ENCODE measurements at regions not wholly inside any gene's neighbourhood (a gene's known extent, or its start where the extent isn't known, plus 50 kb on each side); places are given as distances from the start of the nearest gene placed in this dataset.

GRCh38 chr13:80830431-80830830 lies 489.5 kb upstream of the SPRY2 start:
- no peak for TF ChIP-seq CTCF (IDR thresholded peaks at IDR 0.05; ENCODE audit: insufficient read depth, low read length)
- no peak for TF ChIP-seq POLR2AphosphoS5 (IDR thresholded peaks at IDR 0.05; ENCODE audit: low read depth)
- TF ChIP-seq, protein P1, sequence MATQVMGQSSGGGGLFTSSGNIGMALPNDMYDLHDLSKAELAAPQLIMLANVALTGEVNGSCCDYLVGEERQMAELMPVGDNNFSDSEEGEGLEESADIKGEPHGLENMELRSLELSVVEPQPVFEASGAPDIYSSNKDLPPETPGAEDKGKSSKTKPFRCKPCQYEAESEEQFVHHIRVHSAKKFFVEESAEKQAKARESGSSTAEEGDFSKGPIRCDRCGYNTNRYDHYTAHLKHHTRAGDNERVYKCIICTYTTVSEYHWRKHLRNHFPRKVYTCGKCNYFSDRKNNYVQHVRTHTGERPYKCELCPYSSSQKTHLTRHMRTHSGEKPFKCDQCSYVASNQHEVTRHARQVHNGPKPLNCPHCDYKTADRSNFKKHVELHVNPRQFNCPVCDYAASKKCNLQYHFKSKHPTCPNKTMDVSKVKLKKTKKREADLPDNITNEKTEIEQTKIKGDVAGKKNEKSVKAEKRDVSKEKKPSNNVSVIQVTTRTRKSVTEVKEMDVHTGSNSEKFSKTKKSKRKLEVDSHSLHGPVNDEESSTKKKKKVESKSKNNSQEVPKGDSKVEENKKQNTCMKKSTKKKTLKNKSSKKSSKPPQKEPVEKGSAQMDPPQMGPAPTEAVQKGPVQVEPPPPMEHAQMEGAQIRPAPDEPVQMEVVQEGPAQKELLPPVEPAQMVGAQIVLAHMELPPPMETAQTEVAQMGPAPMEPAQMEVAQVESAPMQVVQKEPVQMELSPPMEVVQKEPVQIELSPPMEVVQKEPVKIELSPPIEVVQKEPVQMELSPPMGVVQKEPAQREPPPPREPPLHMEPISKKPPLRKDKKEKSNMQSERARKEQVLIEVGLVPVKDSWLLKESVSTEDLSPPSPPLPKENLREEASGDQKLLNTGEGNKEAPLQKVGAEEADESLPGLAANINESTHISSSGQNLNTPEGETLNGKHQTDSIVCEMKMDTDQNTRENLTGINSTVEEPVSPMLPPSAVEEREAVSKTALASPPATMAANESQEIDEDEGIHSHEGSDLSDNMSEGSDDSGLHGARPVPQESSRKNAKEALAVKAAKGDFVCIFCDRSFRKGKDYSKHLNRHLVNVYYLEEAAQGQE (IDR thresholded peaks at IDR 0.05; ENCODE audit: insufficient replicate concordance, low read depth), result no peak

All from HL-60 (cell line).